GM12878 (cell line): ENCODE measurements at regions not wholly inside any gene's neighbourhood (a gene's known extent, or its start where the extent isn't known, plus 50 kb on each side); places are given as distances from the start of the nearest gene placed in this dataset.

ENCODE experiments used
- BACH1 ChIP-seq: fragments of 450-650 bp; IDR thresholded peaks from 2 replicates; pipeline ENCODE4 v1.6.1; 2017; ENCODE audit warnings: mild to moderate bottlenecking, borderline replicate concordance
- CBFB ChIP-seq: IDR thresholded peaks from 2 replicates; pipeline ENCODE4 v1.6.1; 2016; ENCODE audit warnings: antibody characterized with exemption, low read depth
- CBX3 ChIP-seq: fragments of 200-600 bp; sonication (generic); IDR thresholded peaks from 2 replicates; pipeline ENCODE4 v1.6.1; 2016; ENCODE audit warnings: low read depth, borderline replicate concordance
- CTCF ChIP-seq, 3 experiments: IDR thresholded peaks in 2 of 3; conservative IDR thresholded peaks in 1 of 3; 2 replicates each; pipeline ENCODE4 v1.5.1; 2011; ENCODE audit warnings: low read depth in 3 of 3, low read length in 3 of 3, mild to moderate bottlenecking in 3 of 3, control low read depth in 2 of 3, moderate library complexity in 2 of 3, inconsistent platforms in 1 of 3, mixed read lengths in 1 of 3; ENCODE audit not compliant: control insufficient read depth in 2 of 3, insufficient read depth in 1 of 3; ENCODE audit errors: extremely low read depth in 1 of 3
- JUNB ChIP-seq: IDR thresholded peaks from 2 replicates; pipeline ENCODE4 v1.6.1; 2016; ENCODE audit warnings: antibody characterized with exemption, mild to moderate bottlenecking
- MAX ChIP-seq: IDR thresholded peaks from 2 replicates; pipeline ENCODE4 v1.6.1; 2012; ENCODE audit warnings: low read depth, low read length, improper control_type of control experiment
- MEF2A ChIP-seq: IDR thresholded peaks from 2 replicates; pipeline ENCODE4 v1.6.1; 2011; ENCODE audit warnings: low read depth, mild to moderate bottlenecking, low read length, moderate library complexity; ENCODE audit not compliant: insufficient read depth
- RAD21 ChIP-seq: IDR thresholded peaks from 2 replicates; pipeline ENCODE4 v1.6.1; 2011; ENCODE audit warnings: mild to moderate bottlenecking, low read depth, low read length, moderate library complexity; ENCODE audit not compliant: insufficient read depth
- RCOR1 ChIP-seq: conservative IDR thresholded peaks from 2 replicates; pipeline ENCODE4 v1.6.1; 2012; ENCODE audit warnings: low read depth, low read length, improper control_type of control experiment
- SUZ12 ChIP-seq: fragments of 200-600 bp; sonication (generic); IDR thresholded peaks from one replicate; pipeline ENCODE4 v1.6.1; 2018; ENCODE audit warnings: antibody characterized with exemption, mild to moderate bottlenecking; ENCODE audit not compliant: unreplicated experiment
- ZNF274 ChIP-seq: IDR thresholded peaks from one replicate; pipeline ENCODE4 v1.8.0; 2011; ENCODE audit not compliant: insufficient read length, insufficient read depth

- TF ChIP-seq RAD21 (no peak), JUNB (no peak), MAX (no peak), BACH1 (no peak), CTCF (IDR thresholded peaks at IDR 0.05 in 2 of 3, conservative IDR thresholded peaks at IDR 0.05 in 1 of 3; ENCODE audit: control insufficient read depth in 2 of 3, extremely low read depth in 1 of 3, insufficient read depth in 1 of 3, low read depth in 3 of 3, low read length in 3 of 3) (no peak), CBX3 (no peak), CBFB (no peak), RCOR1 (no peak), SUZ12 (no peak), ZNF274 (no peak), MEF2A (no peak)
Measured at GRCh38 chr4:12949719-12950490, 534.2 kb downstream of the RAB28 start.
